ENCODE measurements at regions not wholly inside any gene's neighbourhood (a gene's known extent, or its start where the extent isn't known, plus 50 kb on each side); places are given as distances from the start of the nearest gene placed in this dataset.
"Not testable (repeated sequence)": the region's sequence is repeated elsewhere in the genome, so short reads cannot be mapped to it uniquely, and the experiment has no call there.

DNA sequence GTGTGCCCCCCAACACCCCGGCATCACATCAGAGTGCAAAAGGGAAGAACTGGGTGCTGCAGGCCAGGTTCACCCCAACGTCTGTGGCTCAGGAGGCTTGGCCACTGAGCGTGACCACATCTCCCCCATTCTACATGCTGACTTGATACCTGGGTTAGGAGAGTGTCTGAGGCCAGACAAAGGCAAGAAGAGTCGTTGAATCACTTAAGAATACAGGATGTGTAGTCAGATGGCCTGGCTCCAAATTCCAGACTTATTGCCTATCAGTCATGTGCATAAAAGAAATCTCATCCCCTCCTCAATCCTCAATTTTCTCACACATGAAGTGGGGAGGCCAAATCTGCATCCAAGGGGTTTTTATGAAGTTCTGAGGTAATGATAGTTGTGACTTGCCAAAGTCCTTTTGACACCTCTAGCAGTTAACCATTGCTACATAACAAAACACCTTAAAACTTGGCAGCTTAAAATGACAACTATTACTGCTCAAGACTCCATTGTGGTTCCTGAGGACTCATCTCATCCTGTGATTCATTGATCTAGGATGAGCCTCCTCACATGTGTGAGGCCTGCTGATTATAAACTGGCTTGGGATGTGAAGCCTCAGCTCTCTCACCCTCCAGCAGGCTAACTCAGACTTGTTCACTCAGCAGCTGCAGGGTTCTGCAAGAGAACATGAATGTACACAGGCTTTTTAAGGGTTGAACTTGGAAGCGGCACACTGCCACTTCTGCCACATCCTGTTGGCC, 138.8 kb upstream of the TLE3 start:
- no peaks in the 10 kb centered on the region for H3K27me3 ChIP-seq
- intact Hi-C loops (cut with DNase I; ENCODE audit: low total_unique reads), result loop anchor here (5.0 kb wide), 1 partner anchor 424 kb away; no protein-coding TSS in a partner anchor
- no peak overlapping the region for H3K4me3 ChIP-seq
- no peak for DNase-seq (ENCODE audit: low spot score in 2 of 2)
- no peaks in the 10 kb centered on the region for H3K4me1 ChIP-seq
- H3K36me3 ChIP-seq, result no peaks in the 10 kb centered on the region
- H3K27ac ChIP-seq, result no peak overlapping the region
- H3K9me3 ChIP-seq, result peaks cover 0 to 4% of the 10 kb centered on the region in 2 donors
- TF ChIP-seq POLR2A (IDR thresholded peaks at IDR 0.05) (no peak), POLR2AphosphoS5 (IDR thresholded peaks at IDR 0.05) (no peak)
- TF ChIP-seq, protein P1, sequence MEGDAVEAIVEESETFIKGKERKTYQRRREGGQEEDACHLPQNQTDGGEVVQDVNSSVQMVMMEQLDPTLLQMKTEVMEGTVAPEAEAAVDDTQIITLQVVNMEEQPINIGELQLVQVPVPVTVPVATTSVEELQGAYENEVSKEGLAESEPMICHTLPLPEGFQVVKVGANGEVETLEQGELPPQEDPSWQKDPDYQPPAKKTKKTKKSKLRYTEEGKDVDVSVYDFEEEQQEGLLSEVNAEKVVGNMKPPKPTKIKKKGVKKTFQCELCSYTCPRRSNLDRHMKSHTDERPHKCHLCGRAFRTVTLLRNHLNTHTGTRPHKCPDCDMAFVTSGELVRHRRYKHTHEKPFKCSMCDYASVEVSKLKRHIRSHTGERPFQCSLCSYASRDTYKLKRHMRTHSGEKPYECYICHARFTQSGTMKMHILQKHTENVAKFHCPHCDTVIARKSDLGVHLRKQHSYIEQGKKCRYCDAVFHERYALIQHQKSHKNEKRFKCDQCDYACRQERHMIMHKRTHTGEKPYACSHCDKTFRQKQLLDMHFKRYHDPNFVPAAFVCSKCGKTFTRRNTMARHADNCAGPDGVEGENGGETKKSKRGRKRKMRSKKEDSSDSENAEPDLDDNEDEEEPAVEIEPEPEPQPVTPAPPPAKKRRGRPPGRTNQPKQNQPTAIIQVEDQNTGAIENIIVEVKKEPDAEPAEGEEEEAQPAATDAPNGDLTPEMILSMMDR (IDR thresholded peaks at IDR 0.05), result no peak

DNA sequence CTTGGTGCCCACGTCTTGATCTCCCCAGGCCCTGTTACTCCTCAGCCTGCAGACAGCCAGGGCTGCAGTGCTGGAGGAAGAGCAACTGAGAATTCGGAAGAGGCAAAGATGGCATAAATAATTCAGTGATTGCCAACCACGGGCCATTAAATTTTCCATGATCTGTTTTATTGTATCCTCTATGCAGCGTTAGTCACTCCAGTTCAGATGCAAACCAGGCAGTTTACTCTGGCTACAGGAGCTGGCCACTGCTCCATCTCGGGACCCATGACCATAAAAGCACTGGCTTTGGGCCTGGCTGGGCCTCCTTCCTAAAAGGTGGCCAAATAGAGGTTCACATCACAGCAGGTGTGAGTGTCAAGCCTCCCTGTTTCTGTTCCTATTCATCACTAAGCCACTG, 137.6 kb upstream of the TLE3 start:
- Histone ChIP-seq H3K4me1 (no peaks in the 10 kb centered on the region), H3K36me3 (no peaks in the 10 kb centered on the region), H3K9me3 (peaks cover 0 to 8% of the 10 kb centered on the region in 2 donors), H3K27ac (no peak overlapping the region), H3K4me3 (no peak overlapping the region), H3K27me3 (no peaks in the 10 kb centered on the region)
- TF ChIP-seq POLR2A (IDR thresholded peaks at IDR 0.05) (no peak), POLR2AphosphoS5 (IDR thresholded peaks at IDR 0.05) (no peak)
- TF ChIP-seq, protein P1 (IDR thresholded peaks at IDR 0.05), result no peak
- DNase-seq (ENCODE audit: low spot score in 2 of 2), result no peak
- intact Hi-C loops (cut with DNase I; ENCODE audit: low total_unique reads), result loop anchor here (2.0 to 5.0 kb wide), 2 partner anchors 63 to 423 kb away; no protein-coding TSS in a partner anchor

DNA sequence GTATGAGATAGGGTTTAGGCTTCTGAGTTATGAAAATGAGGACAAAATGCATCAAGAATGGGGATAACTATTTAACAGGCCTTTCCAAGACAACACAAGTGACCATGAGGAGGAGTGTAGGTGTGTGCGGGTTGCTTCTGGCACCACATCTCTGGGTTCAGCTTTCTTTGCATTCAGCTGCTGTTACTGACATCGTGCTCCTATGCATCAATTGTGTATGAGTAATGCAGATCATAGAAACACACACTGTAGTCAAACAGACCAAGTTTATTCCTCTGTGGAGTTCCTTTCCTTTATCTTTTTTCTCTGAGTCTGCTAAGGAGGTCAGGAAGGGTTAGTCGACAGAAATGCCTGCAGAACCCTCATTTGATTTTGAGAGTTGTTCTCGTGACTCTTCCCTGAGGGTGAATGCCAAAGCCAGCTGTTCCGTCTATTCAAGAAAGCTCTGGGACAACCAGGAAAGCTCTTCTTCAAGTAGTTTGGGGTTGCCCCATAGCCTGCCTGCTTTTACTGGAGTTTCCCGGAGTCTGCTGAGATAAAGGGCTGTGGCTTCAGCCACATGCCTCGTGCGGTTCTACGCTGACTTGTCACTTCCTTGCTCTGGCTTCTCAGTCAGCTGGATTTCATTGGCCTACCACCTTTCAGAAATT, 136.7 kb upstream of the TLE3 start:
- no peak overlapping the region for H3K27ac ChIP-seq
- H3K4me1 ChIP-seq, result no peaks in the 10 kb centered on the region
- H3K4me3 ChIP-seq, result no peak overlapping the region
- TF ChIP-seq, protein P1 (IDR thresholded peaks at IDR 0.05), result no peak
- no peak for TF ChIP-seq POLR2A (IDR thresholded peaks at IDR 0.05)
- no peak for TF ChIP-seq POLR2AphosphoS5 (IDR thresholded peaks at IDR 0.05)
- intact Hi-C loops (cut with DNase I; ENCODE audit: low total_unique reads), result loop anchor here (2.0 kb wide), 1 partner anchor 64 kb away; no protein-coding TSS in a partner anchor
- DNase-seq (ENCODE audit: low spot score in 2 of 2), result no peak
- H3K9me3 ChIP-seq, result peaks cover 0 to 8% of the 10 kb centered on the region in 2 donors
- no peaks in the 10 kb centered on the region for H3K36me3 ChIP-seq
- no peaks in the 10 kb centered on the region for H3K27me3 ChIP-seq

DNA sequence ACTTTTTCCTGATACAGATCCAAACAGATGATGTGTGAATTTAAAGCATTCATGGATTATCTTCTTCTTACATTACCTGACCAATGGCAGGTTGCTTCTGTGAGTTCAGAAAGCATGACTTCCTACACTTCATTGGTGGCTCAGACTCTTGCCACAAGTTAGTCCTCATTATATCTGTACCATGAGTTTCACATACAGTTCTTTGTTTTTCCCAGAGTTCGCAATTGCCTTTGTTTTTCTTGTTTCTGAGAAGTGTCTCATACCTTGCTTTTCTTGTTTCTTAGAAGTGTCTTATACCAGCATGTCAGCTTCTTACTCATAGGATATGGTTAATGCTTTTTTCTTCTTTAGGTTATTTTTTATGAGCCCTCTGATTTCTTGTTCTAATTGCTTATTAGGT, 133.8 kb upstream of the TLE3 start:
- Histone ChIP-seq H3K4me3 (no peak overlapping the region), H3K4me1 (no peaks in the 10 kb centered on the region), H3K9me3 (peaks cover 0 to 8% of the 10 kb centered on the region in 2 donors), H3K36me3 (no peaks in the 10 kb centered on the region), H3K27ac (no peak overlapping the region), H3K27me3 (no peaks in the 10 kb centered on the region)
- intact Hi-C loops (cut with DNase I; ENCODE audit: low total_unique reads), result no loop called here
- TF ChIP-seq, protein P1 (IDR thresholded peaks at IDR 0.05), result no peak
- TF ChIP-seq POLR2AphosphoS5 (IDR thresholded peaks at IDR 0.05) (no peak), POLR2A (IDR thresholded peaks at IDR 0.05) (no peak)
- DNase-seq (ENCODE audit: low spot score in 2 of 2), result no peak

DNA sequence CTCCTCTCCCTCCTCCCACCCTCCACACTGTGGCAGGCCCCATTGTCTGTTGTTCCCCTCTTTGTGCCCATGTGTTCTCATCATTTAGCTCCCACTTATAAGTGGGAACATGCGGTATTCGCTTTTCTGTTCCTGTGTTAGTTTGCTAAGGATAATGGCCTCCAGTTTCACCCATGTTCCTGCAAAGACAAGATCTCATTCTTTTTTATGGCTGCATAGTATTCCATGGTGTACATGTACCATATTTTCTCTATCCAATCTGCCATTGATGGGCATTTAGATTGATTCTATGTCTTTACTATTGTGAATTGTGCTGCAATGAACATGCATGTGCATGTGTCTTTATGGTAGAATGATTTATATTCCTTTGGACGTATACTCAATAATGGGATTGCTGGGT, 130.2 kb upstream of the TLE3 start:
- H3K27ac ChIP-seq; H3K9me3 ChIP-seq; intact Hi-C loops (cut with DNase I; ENCODE audit: low total_unique reads); H3K36me3 ChIP-seq; H3K4me3 ChIP-seq; DNase-seq (ENCODE audit: low spot score in 2 of 2); H3K4me1 ChIP-seq; H3K27me3 ChIP-seq: not testable (repeated sequence)
